GM12878 (cell line): ENCODE measurements at regions not wholly inside any gene's neighbourhood (a gene's known extent, or its start where the extent isn't known, plus 50 kb on each side); places are given as distances from the start of the nearest gene placed in this dataset.

ENCODE experiments used
- ATAC-seq: fragments of 200-7000 bp; cut with Tn5 transposase; 3 replicates; pipeline ENCODE4 v1.9.1; 2020; ENCODE audit warnings: mild to moderate bottlenecking, moderate library complexity
- BruUV-seq: library from RNA; stranded (reverse); fragments of 400-500 nt; replicated peaks from 2 replicates; lab custom pipeline; 2021; lab: Mats Ljungman, UMichigan
- CTCF ChIA-PET: fragments of 300-600 bp; sonication (Branson Sonifier 250); formaldehyde crosslinking; extraction: SDS; loops from one replicate; lab custom pipeline; 2021; ENCODE audit warnings: inconsistent platforms; lab: Yijun Ruan, JAX
- POLR2A ChIA-PET: fragments of 350-600 bp; formaldehyde crosslinking; extraction: SDS; loops from one replicate; lab custom pipeline; 2021; ENCODE audit warnings: inconsistent platforms; lab: Charles Lee
- RAD21 ChIA-PET: fragments of 300-600 bp; sonication (Branson Sonifier 250); formaldehyde crosslinking; loops from one replicate; lab custom pipeline; 2023; ENCODE audit warnings: antibody characterized with exemption; ENCODE audit not compliant: unreplicated experiment; lab: Charles Lee
- SMC1A ChIA-PET: fragments of 300-600 bp; sonication (Branson Sonifier 250); formaldehyde crosslinking; loops from one replicate; lab custom pipeline; 2023; ENCODE audit not compliant: unreplicated experiment, uncharacterized antibody; lab: Charles Lee
- DNase-seq: peaks from one replicate; pipeline ENCODE4 v3.0.0-alpha.2; 2011; ENCODE audit warnings: low read depth, low spot score
- FAIRE-seq: peaks from 3 replicates; lab custom pipeline; 2011; peaks lifted over from hg19 to GRCh38; lab: Jason Lieb, UNC
- H2AFZ ChIP-seq: 2 replicates; pipeline ENCODE4 v1.6.0; 2011; ENCODE audit warnings: low read depth, low read length, control low read depth; ENCODE audit not compliant: control insufficient read depth
- H3K27ac ChIP-seq: 2 replicates; pipeline ENCODE4 v1.5.1; 2011; ENCODE audit warnings: control low read depth; ENCODE audit not compliant: control insufficient read depth, insufficient read depth
- H3K27me3 ChIP-seq, 2 experiments: replicated peaks in 1 of 2; 2 replicates each; pipeline versions ENCODE4 v1.6.0 to v1.6.1; 2011; ENCODE audit warnings: low read length in 1 of 2; ENCODE audit not compliant: control insufficient read depth in 2 of 2, insufficient read depth in 2 of 2
- H3K36me3 ChIP-seq, 2 experiments: 2 replicates each; pipeline ENCODE4 v1.5.1; 2011; ENCODE audit warnings: low read length in 1 of 2; ENCODE audit not compliant: control insufficient read depth in 2 of 2, insufficient read depth in 2 of 2
- H3K4me1 ChIP-seq: 2 replicates; pipeline ENCODE4 v1.6.1; 2011; ENCODE audit warnings: mild to moderate bottlenecking, low read length, moderate library complexity, mixed read lengths; ENCODE audit not compliant: control insufficient read depth, insufficient read depth
- H3K4me2 ChIP-seq: 2 replicates; pipeline ENCODE4 v1.6.0; 2011; ENCODE audit warnings: control low read depth; ENCODE audit not compliant: control insufficient read depth, insufficient read depth
- H3K4me3 ChIP-seq: fragments of 200-600 bp; sonication (generic); 2 replicates; pipeline ENCODE4 v1.5.1; 2016
- H3K79me2 ChIP-seq: 2 replicates; pipeline ENCODE4 v1.6.0; 2011; ENCODE audit warnings: low read length; ENCODE audit not compliant: control insufficient read depth, insufficient read depth
- H3K9ac ChIP-seq: 2 replicates; pipeline ENCODE4 v1.8.0; 2011; ENCODE audit warnings: low read length, control low read depth, mixed read lengths; ENCODE audit not compliant: control insufficient read depth, insufficient read depth
- H3K9me3 ChIP-seq: replicated peaks from 3 replicates; pipeline ENCODE4 v1.5.1; 2011; ENCODE audit warnings: mild to moderate bottlenecking, low read length; ENCODE audit not compliant: control insufficient read depth, insufficient read depth
- H4K20me1 ChIP-seq: 2 replicates; pipeline ENCODE4 v1.6.0; 2011; ENCODE audit not compliant: control insufficient read depth, insufficient read depth
- ATF7 ChIP-seq: fragments of 450-650 bp; IDR thresholded peaks from 2 replicates; pipeline ENCODE4 v1.6.1; 2016; ENCODE audit warnings: low read depth, mild to moderate bottlenecking
- BCLAF1 ChIP-seq: fragments of 450-650 bp; IDR thresholded peaks from 2 replicates; pipeline ENCODE4 v1.6.1; 2017; ENCODE audit warnings: antibody characterized with exemption, mild to moderate bottlenecking, moderate library complexity
- CBX5 ChIP-seq: sonication (generic); IDR thresholded peaks from 2 replicates; pipeline ENCODE4 v1.6.1; 2016; ENCODE audit warnings: low read depth, moderate library complexity, mild to moderate bottlenecking, inconsistent platforms
- FOXM1 ChIP-seq: IDR thresholded peaks from 2 replicates; pipeline ENCODE4 v1.6.1; 2012; ENCODE audit warnings: low read depth, mild to moderate bottlenecking, inconsistent platforms, low read length, moderate library complexity
- JUND ChIP-seq: IDR thresholded peaks from 2 replicates; pipeline ENCODE4 v1.6.1; 2012; ENCODE audit warnings: low read depth, mild to moderate bottlenecking, low read length, improper control_type of control experiment, moderate library complexity
- MAX ChIP-seq: IDR thresholded peaks from 2 replicates; pipeline ENCODE4 v1.6.1; 2012; ENCODE audit warnings: low read depth, low read length, improper control_type of control experiment
- NKRF ChIP-seq: fragments of 450-650 bp; conservative IDR thresholded peaks from 2 replicates; pipeline ENCODE4 v1.6.1; 2017; ENCODE audit warnings: mild to moderate bottlenecking, moderate library complexity
- PBX3 ChIP-seq: IDR thresholded peaks from 2 replicates; pipeline ENCODE4 v1.6.1; 2011; ENCODE audit warnings: mild to moderate bottlenecking, low read depth, low read length, moderate library complexity; ENCODE audit not compliant: insufficient replicate concordance
- TCF3 ChIP-seq: IDR thresholded peaks from 2 replicates; pipeline ENCODE4 v1.6.1; 2012; ENCODE audit warnings: low read depth, mild to moderate bottlenecking, low read length, borderline replicate concordance; ENCODE audit not compliant: insufficient read depth
- ZBTB4 ChIP-seq: fragments of 450-650 bp; formaldehyde crosslinking; IDR thresholded peaks from 2 replicates; pipeline ENCODE4 v1.4.0; 2022; ENCODE audit warnings: mild to moderate bottlenecking, moderate library complexity
- ZNF217 ChIP-seq: fragments of 450-650 bp; IDR thresholded peaks from 2 replicates; pipeline ENCODE4 v1.6.1; 2017; ENCODE audit warnings: antibody characterized with exemption, mild to moderate bottlenecking
- WGBS: methylation state at CpG from one replicate; pipeline ENCODE4 v1.1.6; 2016; ENCODE audit warnings: low lambda C conversion rate; ENCODE audit not compliant: insufficient replicate concordance, insufficient coverage; ENCODE audit errors: missing lambda C conversion rate; 5-methylcytosine and 5-hydroxymethylcytosine counted together
- in situ Hi-C: fragments of 300-500 bp; cut with MboI; formaldehyde crosslinking; loops from 9 replicates; pipeline ENCODE4 v1.14.3; 2018; ENCODE audit warnings: mixed read lengths
- intact Hi-C: fragments of 100-400 bp; cut with micrococcal nuclease; formaldehyde crosslinking; loops from one replicate; pipeline ENCODE4 v1.14.2; 2022; ENCODE audit not compliant: unreplicated experiment

GRCh38 chr15:26298659-26299170 is 435.6 kb upstream of the ATP10A start (continued):
- no peak for TF ChIP-seq CBX5
- TF ChIP-seq JUND, result no peak
- TF ChIP-seq NKRF, result no peak
- TF ChIP-seq, all 136 proteins: peak for 0

- Histone ChIP-seq H3K4me3 (no peak overlapping the region), H3K27ac (no peak overlapping the region), H3K4me1 (no peaks in the 10 kb centered on the region), H4K20me1 (no peaks in the 10 kb centered on the region), H3K27me3 (no peaks in the 10 kb centered on the region), H3K9ac (no peak overlapping the region), H3K4me2 (no peak overlapping the region), H3K79me2 (no peaks in the 10 kb centered on the region), H3K9me3 (no peaks in the 10 kb centered on the region), H3K36me3 (no peaks in the 10 kb centered on the region), H2AFZ (no peak overlapping the region)
- DNase-seq, result no peak
- no TSS peak for BruUV-seq
- ChIA-PET SMC1A (no interaction called here), RAD21 (no interaction called here), POLR2A (no interaction called here), CTCF (no interaction called here)
- TF ChIP-seq ATF7, result no peak
- TF ChIP-seq TCF3, result no peak
- TF ChIP-seq BCLAF1, result no peak
- no peak for TF ChIP-seq FOXM1
- no peak for TF ChIP-seq ZNF217
- TF ChIP-seq MAX, result no peak
- no peak for TF ChIP-seq ZBTB4 (CRISPR knock-in tag)
- TF ChIP-seq PBX3, result no peak
- WGBS, result 62% methylated on average over 35 of the region's 38 CpGs
- ATAC-seq, result no peak
- intact Hi-C loops (no loop called here), in situ Hi-C loops (no loop called here)
- FAIRE-seq, result no peak
These were observed 435.0 kb upstream of the ATP10A start for GRCh38 chr15:26298010-26298658.
